ENCODE measurements at regions not wholly inside any gene's neighbourhood (a gene's known extent, or its start where the extent isn't known, plus 50 kb on each side); places are given as distances from the start of the nearest gene placed in this dataset.

DNA sequence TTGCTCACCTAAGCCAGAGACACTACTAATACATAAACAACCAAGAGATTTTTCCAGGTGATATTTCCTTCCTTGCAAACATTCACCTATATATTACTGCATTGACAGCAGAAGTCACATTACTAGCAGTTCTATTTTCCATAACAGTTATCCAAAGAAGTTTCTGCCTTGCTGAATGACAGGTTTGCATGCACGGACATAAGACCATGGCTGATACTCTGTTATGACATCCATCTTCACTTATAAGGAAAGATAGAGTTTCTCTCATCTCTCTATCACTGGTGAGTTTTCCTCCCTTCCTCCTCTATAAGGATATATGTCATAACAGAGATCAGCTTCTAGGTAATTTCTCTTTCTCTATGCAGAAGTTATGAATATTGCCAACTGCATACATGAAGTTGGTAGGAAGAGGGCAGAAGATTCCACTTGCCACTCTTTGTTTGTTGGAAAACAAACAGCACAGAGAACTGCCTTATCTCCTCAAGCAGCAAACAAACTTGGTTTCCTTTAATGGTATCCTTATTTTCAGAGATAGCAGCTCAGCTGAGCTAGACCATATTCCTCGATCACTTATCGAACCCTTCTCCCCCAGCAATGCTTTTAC, 557.0 kb downstream of the VRK1 start (continued):
- TF ChIP-seq, protein P1, sequence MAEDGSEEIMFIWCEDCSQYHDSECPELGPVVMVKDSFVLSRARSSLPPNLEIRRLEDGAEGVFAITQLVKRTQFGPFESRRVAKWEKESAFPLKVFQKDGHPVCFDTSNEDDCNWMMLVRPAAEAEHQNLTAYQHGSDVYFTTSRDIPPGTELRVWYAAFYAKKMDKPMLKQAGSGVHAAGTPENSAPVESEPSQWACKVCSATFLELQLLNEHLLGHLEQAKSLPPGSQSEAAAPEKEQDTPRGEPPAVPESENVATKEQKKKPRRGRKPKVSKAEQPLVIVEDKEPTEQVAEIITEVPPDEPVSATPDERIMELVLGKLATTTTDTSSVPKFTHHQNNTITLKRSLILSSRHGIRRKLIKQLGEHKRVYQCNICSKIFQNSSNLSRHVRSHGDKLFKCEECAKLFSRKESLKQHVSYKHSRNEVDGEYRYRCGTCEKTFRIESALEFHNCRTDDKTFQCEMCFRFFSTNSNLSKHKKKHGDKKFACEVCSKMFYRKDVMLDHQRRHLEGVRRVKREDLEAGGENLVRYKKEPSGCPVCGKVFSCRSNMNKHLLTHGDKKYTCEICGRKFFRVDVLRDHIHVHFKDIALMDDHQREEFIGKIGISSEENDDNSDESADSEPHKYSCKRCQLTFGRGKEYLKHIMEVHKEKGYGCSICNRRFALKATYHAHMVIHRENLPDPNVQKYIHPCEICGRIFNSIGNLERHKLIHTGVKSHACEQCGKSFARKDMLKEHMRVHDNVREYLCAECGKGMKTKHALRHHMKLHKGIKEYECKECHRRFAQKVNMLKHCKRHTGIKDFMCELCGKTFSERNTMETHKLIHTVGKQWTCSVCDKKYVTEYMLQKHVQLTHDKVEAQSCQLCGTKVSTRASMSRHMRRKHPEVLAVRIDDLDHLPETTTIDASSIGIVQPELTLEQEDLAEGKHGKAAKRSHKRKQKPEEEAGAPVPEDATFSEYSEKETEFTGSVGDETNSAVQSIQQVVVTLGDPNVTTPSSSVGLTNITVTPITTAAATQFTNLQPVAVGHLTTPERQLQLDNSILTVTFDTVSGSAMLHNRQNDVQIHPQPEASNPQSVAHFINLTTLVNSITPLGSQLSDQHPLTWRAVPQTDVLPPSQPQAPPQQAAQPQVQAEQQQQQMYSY (CRISPR knock-in tag; IDR thresholded peaks at IDR 0.05), result no peak
- TF ChIP-seq RELA (CRISPR knock-in tag; IDR thresholded peaks at IDR 0.05; ENCODE audit: borderline replicate concordance), result no peak
- TF ChIP-seq FOXK1 (CRISPR knock-in tag; IDR thresholded peaks at IDR 0.05), result no peak
- no peak for TF ChIP-seq MXD4 (CRISPR knock-in tag; IDR thresholded peaks at IDR 0.05; ENCODE audit: borderline replicate concordance)
- TF ChIP-seq, protein P2, sequence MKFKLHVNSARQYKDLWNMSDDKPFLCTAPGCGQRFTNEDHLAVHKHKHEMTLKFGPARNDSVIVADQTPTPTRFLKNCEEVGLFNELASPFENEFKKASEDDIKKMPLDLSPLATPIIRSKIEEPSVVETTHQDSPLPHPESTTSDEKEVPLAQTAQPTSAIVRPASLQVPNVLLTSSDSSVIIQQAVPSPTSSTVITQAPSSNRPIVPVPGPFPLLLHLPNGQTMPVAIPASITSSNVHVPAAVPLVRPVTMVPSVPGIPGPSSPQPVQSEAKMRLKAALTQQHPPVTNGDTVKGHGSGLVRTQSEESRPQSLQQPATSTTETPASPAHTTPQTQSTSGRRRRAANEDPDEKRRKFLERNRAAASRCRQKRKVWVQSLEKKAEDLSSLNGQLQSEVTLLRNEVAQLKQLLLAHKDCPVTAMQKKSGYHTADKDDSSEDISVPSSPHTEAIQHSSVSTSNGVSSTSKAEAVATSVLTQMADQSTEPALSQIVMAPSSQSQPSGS (CRISPR knock-in tag; IDR thresholded peaks at IDR 0.05; ENCODE audit: borderline replicate concordance, low read depth), result no peak
- TF ChIP-seq ZNF512 (CRISPR knock-in tag; IDR thresholded peaks at IDR 0.05; ENCODE audit: borderline replicate concordance), result no peak
- TF ChIP-seq JAZF1 (CRISPR knock-in tag; IDR thresholded peaks at IDR 0.05), result no peak

DNA sequence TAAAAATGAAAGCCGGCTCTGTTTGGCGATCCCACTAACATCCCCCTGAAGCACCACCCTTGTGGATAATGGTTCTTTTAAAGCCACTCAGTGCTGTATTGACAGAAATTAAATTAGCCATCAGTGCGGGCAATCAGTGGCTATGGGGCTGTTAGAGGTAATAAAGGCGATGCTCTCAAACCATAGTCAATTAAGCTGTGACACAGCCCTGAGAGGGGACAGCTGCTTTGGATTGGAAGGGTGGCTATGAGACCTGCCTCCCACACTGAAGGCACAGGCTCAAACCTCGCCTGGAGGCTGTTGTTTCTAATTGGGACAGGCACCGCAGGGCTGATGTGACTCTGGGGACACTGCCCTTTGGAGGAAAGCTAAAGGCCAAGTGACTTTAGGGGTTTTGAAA, 562.2 kb downstream of the VRK1 start:
- Mint-ChIP-seq H3K4me3 (no peak overlapping the region), H3K27ac (no peak overlapping the region), H3K27me3 (ENCODE audit: low read depth) (peaks cover 3% of the 10 kb centered on the region; the same call in 1 of the 2 replicates), H3K9me3 (no peaks in the 10 kb centered on the region), H3K36me3 (no peaks in the 10 kb centered on the region), H3K4me1 (no peaks in the 10 kb centered on the region)
- ChIA-PET POLR2A (no interaction called here), CTCF (no interaction called here)
- TF ChIP-seq ELF4 (CRISPR knock-in tag; IDR thresholded peaks at IDR 0.05; ENCODE audit: low read depth) (no peak), NFATC4 (CRISPR knock-in tag; IDR thresholded peaks at IDR 0.05) (no peak), TP53 (CRISPR knock-in tag; IDR thresholded peaks at IDR 0.05) (no peak), MLX (CRISPR knock-in tag; IDR thresholded peaks at IDR 0.05) (no peak), ZBTB43 (CRISPR knock-in tag; IDR thresholded peaks at IDR 0.05) (no peak), CREB1 (CRISPR knock-in tag; IDR thresholded peaks at IDR 0.05) (no peak), NFE2L1 (CRISPR knock-in tag; IDR thresholded peaks at IDR 0.05) (no peak), SMAD4 (CRISPR knock-in tag; IDR thresholded peaks at IDR 0.05) (no peak), MAX (CRISPR knock-in tag; IDR thresholded peaks at IDR 0.05) (no peak), NFYB (CRISPR knock-in tag; conservative IDR thresholded peaks at IDR 0.05; ENCODE audit: low read depth) (no peak)
- ATAC-seq (no peak), DNase-seq (ENCODE audit: low spot score) (no peak)

Measured in WTC11 (cell line).